Upper lobe of right lung (tissue), 1 donor: ENCODE measurements at regions not wholly inside any gene's neighbourhood (a gene's known extent, or its start where the extent isn't known, plus 50 kb on each side); places are given as distances from the start of the nearest gene placed in this dataset.
A peak's percentile ranks its signal among the peaks of the same experiment; 100 is the strongest.

Source experiments
- ATAC-seq: fragments of 200-7000 bp; cut with Tn5 transposase; one replicate; pipeline ENCODE4 v1.9.1; 2020; ENCODE audit warnings: mild to moderate bottlenecking, moderate library complexity
- DNase-seq: peaks from one replicate; pipeline ENCODE4 v3.0.0-alpha.2; 2020
- H3K27ac ChIP-seq: fragments of 200-600 bp; one replicate; pipeline ENCODE4 v1.8.0; 2022
- H3K27me3 ChIP-seq: fragments of 200-600 bp; one replicate; pipeline ENCODE4 v1.8.0; 2022; ENCODE audit warnings: mild to moderate bottlenecking
- H3K36me3 ChIP-seq: fragments of 200-600 bp; one replicate; pipeline ENCODE4 v1.8.0; 2022
- H3K4me1 ChIP-seq: fragments of 200-600 bp; one replicate; pipeline ENCODE4 v1.8.0; 2022
- H3K4me3 ChIP-seq: fragments of 200-600 bp; one replicate; pipeline ENCODE4 v1.8.0; 2022; ENCODE audit warnings: mild to moderate bottlenecking
- H3K9me3 ChIP-seq: fragments of 200-600 bp; one replicate; pipeline ENCODE4 v1.8.0; 2022
- intact Hi-C: fragments of 100-400 bp; cut with DNase I; formaldehyde crosslinking; loops from one replicate; pipeline ENCODE4 v1.11.0; 2022
- TF ChIP-seq, protein P1 (sequence below): fragments of 200-600 bp; IDR thresholded peaks from one replicate; pipeline ENCODE4 v1.8.0; 2022; ENCODE audit warnings: antibody characterized with exemption
- donor health status: DM: no; HTN: yes; CAD: no; lungs with severe emphysema.

DNA sequence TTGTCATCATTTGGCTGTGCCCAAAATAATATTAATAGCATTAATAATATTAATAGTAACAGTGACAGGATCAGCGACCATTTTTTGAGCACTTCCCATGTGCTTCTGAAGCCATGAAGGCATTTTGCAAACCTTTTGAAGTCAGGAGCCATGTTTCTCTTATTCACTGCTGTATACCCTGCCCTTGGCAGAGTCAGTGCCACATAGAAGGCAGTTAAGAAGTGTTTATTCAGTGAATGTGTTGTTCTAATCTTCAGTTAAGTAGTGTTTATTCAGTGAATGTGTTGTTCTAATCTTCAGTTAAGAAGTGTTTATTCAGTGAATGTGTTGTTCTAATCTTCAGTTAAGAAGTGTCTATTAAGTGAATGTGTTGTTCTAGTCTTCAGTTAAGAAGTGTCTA is 319.7 kb upstream of the NAV3 start:
- Histone ChIP-seq H3K27ac (no peak overlapping the region), H3K4me3 (no peak overlapping the region), H3K27me3 (no peaks in the 10 kb centered on the region), H3K36me3 (no peaks in the 10 kb centered on the region), H3K4me1 (no peaks in the 10 kb centered on the region), H3K9me3 (no peaks in the 10 kb centered on the region)
- TF ChIP-seq, protein P1, sequence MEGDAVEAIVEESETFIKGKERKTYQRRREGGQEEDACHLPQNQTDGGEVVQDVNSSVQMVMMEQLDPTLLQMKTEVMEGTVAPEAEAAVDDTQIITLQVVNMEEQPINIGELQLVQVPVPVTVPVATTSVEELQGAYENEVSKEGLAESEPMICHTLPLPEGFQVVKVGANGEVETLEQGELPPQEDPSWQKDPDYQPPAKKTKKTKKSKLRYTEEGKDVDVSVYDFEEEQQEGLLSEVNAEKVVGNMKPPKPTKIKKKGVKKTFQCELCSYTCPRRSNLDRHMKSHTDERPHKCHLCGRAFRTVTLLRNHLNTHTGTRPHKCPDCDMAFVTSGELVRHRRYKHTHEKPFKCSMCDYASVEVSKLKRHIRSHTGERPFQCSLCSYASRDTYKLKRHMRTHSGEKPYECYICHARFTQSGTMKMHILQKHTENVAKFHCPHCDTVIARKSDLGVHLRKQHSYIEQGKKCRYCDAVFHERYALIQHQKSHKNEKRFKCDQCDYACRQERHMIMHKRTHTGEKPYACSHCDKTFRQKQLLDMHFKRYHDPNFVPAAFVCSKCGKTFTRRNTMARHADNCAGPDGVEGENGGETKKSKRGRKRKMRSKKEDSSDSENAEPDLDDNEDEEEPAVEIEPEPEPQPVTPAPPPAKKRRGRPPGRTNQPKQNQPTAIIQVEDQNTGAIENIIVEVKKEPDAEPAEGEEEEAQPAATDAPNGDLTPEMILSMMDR: no peak
- ATAC-seq (peak; percentile 58), DNase-seq (no peak)
- intact Hi-C loops: no loop called here

DNA sequence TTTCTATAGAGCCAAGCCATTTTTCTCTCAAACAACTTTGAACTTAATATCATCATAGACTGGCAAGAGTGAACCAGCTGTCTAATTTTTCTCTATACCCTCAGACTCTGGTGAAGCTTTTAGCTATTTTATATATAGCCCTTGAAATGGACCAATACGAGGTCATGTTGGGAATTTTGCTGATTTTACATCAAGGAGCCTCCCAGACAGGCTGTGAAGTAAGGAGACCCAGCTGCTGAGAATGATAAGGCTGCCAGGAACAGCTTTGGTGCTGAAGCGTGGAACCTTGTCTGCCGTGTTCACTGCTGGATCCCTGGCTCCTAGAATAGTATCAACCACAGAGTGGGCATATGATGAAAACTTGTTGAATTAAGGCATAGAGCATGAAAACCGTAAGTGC is 326.2 kb upstream of the NAV3 start:
- ATAC-seq (peak; percentile 27), DNase-seq (no peak)
- H3K4me3 ChIP-seq: no peak overlapping the region
- H3K27ac ChIP-seq: no peak overlapping the region
- no peaks in the 10 kb centered on the region for H3K4me1 ChIP-seq
- TF ChIP-seq, protein P1: no peak
- no peaks in the 10 kb centered on the region for H3K36me3 ChIP-seq
- no peaks in the 10 kb centered on the region for H3K9me3 ChIP-seq
- H3K27me3 ChIP-seq: no peaks in the 10 kb centered on the region
- intact Hi-C loops: no loop called here

DNA sequence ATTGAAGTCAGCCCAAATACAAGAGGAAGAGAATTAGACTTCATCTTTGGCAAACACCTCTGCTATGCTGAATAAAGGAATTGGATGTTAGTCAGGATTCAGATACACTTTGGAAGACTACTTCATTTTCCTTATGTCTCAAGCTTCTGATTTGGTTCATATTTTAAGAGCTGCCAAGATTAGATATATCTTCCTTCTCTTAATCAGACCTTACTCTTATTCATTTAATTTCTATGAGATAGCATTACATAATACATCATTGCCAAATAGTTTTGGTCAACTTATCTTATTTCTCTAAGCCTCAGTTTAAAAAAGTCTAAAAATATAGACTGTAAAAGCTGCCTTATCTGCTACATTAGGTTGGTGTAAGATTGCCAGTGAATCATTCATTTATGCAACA is 330.6 kb upstream of the NAV3 start:
- no peak overlapping the region for H3K27ac ChIP-seq
- H3K4me3 ChIP-seq: no peak overlapping the region
- no peaks in the 10 kb centered on the region for H3K4me1 ChIP-seq
- DNase-seq: no peak
- ATAC-seq: no peak
- H3K36me3 ChIP-seq: no peaks in the 10 kb centered on the region
- TF ChIP-seq, protein P1: no peak
- no peaks in the 10 kb centered on the region for H3K27me3 ChIP-seq
- intact Hi-C loops: no loop called here
- no peaks in the 10 kb centered on the region for H3K9me3 ChIP-seq

DNA sequence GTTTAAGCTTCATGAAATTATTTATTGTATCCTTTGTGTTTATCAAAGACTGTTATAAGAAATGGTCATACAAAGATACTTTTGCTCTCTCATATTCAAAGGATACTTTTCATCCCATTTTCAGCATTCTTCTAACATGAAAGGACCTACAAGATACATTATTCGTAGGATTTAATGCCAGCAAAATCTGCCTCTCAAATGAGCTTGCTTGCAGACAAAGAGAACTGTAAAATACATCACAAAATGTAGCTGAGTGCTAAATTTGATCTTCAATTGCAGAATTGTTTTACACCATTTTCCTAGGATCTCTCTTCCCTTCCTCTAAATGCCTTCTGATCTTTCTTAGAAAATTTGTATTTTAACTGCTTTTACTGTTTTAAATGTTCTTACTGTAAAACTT is 333.0 kb upstream of the NAV3 start:
- Histone ChIP-seq H3K27me3 (no peaks in the 10 kb centered on the region), H3K4me1 (no peaks in the 10 kb centered on the region), H3K36me3 (no peaks in the 10 kb centered on the region), H3K4me3 (no peak overlapping the region), H3K27ac (no peak overlapping the region), H3K9me3 (no peaks in the 10 kb centered on the region)
- intact Hi-C loops: no loop called here
- DNase-seq (no peak), ATAC-seq (no peak)
- TF ChIP-seq, protein P1: no peak

DNA sequence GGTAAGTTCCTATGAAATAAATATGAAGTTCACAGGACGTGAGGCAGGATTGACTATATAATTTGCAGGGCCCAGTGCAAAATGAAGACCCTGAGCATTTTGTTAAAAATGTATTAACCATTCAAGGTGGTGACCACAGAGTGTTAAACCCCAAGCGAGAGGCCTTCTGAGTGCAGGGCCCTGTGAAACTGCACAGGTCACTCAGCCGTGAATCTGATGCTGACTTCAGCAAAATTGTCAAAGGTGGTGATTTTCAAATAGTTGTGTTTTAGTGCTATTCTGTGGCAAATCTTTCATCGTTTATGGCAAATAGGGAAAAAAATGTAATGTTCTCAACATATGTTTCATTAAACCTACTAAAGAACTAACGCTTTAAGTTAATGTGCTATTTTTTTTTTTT is 334.0 kb upstream of the NAV3 start:
- no peaks in the 10 kb centered on the region for H3K9me3 ChIP-seq
- TF ChIP-seq, protein P1: no peak
- no peak overlapping the region for H3K27ac ChIP-seq

DNA sequence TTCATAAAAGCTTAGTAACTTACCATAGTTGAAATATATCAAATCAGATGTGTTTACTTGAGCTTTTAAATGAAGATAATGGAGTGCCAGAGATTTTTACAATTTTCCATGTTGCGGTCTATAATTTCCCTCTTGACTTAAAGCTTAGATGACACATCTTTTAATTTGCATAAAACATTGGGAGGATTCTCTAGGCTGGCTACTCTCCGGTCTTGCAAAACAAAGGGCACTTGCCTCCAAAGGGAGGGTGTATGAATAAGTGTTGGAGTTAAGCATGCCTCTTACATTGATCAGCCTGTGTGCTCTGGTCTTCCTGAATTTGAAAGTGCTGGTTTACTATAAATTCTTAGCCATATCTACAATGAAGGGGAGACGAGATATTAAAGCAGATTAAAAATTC is 336.4 kb upstream of the NAV3 start:
- no peaks in the 10 kb centered on the region for H3K27me3 ChIP-seq
- H3K4me1 ChIP-seq: no peaks in the 10 kb centered on the region
- intact Hi-C loops: no loop called here
- H3K36me3 ChIP-seq: no peaks in the 10 kb centered on the region
- no peak overlapping the region for H3K27ac ChIP-seq
- H3K4me3 ChIP-seq: no peak overlapping the region
- ATAC-seq (no peak), DNase-seq (no peak)
- no peaks in the 10 kb centered on the region for H3K9me3 ChIP-seq
- TF ChIP-seq, protein P1: no peak

More for the DNA sequence above, 334.0 kb upstream of the NAV3 start:
- DNase-seq: no peak
- intact Hi-C loops: no loop called here
- Histone ChIP-seq H3K4me1 (no peaks in the 10 kb centered on the region), H3K27me3 (no peaks in the 10 kb centered on the region), H3K4me3 (no peak overlapping the region), H3K36me3 (no peaks in the 10 kb centered on the region)
- no peak for ATAC-seq
